Keratinocyte (primary cell): ENCODE measurements at regions not wholly inside any gene's neighbourhood (a gene's known extent, or its start where the extent isn't known, plus 50 kb on each side); places are given as distances from the start of the nearest gene placed in this dataset.

ENCODE experiments used
- DNase-seq: peaks from one replicate; pipeline ENCODE4 v3.0.0-alpha.2; 2011; ENCODE audit warnings: low read depth, missing footprints, low spot score
- FAIRE-seq: peaks from 2 replicates; lab custom pipeline; 2011; peaks lifted over from hg19 to GRCh38; lab: Jason Lieb, UNC
- H2AFZ ChIP-seq: 2 replicates; pipeline ENCODE4 v1.6.0; 2012; ENCODE audit warnings: low read length, control low read depth, inconsistent platforms; ENCODE audit not compliant: control insufficient read depth
- H3K27ac ChIP-seq: 2 replicates; pipeline ENCODE4 v1.5.1; 2011; ENCODE audit warnings: low read length; ENCODE audit not compliant: control insufficient read depth, insufficient read depth
- H3K27me3 ChIP-seq: 3 replicates; pipeline ENCODE4 v1.6.0; 2011; ENCODE audit warnings: low read length; ENCODE audit not compliant: control insufficient read depth, insufficient read depth; ENCODE audit errors: extremely low read depth
- H3K36me3 ChIP-seq, 2 experiments: 2 replicates in 1 of 2; 3 replicates in 1 of 2; pipeline ENCODE4 v1.5.1; 2011; ENCODE audit warnings: low read length in 2 of 2, mild to moderate bottlenecking in 1 of 2; ENCODE audit not compliant: control insufficient read depth in 2 of 2, insufficient read depth in 2 of 2; ENCODE audit errors: extremely low read depth in 1 of 2
- H3K4me1 ChIP-seq: 3 replicates; pipeline ENCODE4 v1.5.1; 2011; ENCODE audit warnings: low read length; ENCODE audit not compliant: control insufficient read depth, insufficient read depth; ENCODE audit errors: extremely low read depth
- H3K4me2 ChIP-seq: 3 replicates; pipeline ENCODE4 v1.6.0; 2011; ENCODE audit warnings: low read depth, low read length; ENCODE audit not compliant: control insufficient read depth, insufficient read depth; ENCODE audit errors: extremely low read depth
- H3K4me3 ChIP-seq, 3 experiments: fragments of 200-600 bp in 1 of 3; sonication (generic) in 1 of 3; 2 replicates in 2 of 3; 3 replicates in 1 of 3; pipeline ENCODE4 v1.5.1; 2011 to 2016; ENCODE audit warnings: low read length in 3 of 3, mild to moderate bottlenecking in 3 of 3, control low read depth in 2 of 3, inconsistent platforms in 1 of 3, low read depth in 1 of 3, mixed read lengths in 1 of 3, mixed run types in 1 of 3, moderate library complexity in 1 of 3; ENCODE audit not compliant: control insufficient read depth in 2 of 3, insufficient read depth in 2 of 3; ENCODE audit errors: extremely low read depth in 1 of 3
- H3K79me2 ChIP-seq: 2 replicates; pipeline ENCODE4 v1.6.0; 2012; ENCODE audit warnings: low read length; ENCODE audit not compliant: control insufficient read depth, insufficient read depth
- H3K9ac ChIP-seq: 3 replicates; pipeline ENCODE4 v1.6.0; 2011; ENCODE audit warnings: low read length; ENCODE audit not compliant: control insufficient read depth, insufficient read depth; ENCODE audit errors: extremely low read depth
- H3K9me1 ChIP-seq: 3 replicates; pipeline ENCODE4 v1.6.0; 2011; ENCODE audit warnings: low read length; ENCODE audit not compliant: control insufficient read depth, insufficient read depth; ENCODE audit errors: extremely low read depth
- H3K9me3 ChIP-seq: 2 replicates; pipeline ENCODE4 v1.5.1; 2012; ENCODE audit warnings: low read depth, low read length; ENCODE audit not compliant: control insufficient read depth
- H4K20me1 ChIP-seq: 3 replicates; pipeline ENCODE4 v1.6.0; 2011; ENCODE audit warnings: low read length; ENCODE audit not compliant: control insufficient read depth, insufficient read depth; ENCODE audit errors: extremely low read depth
- CTCF ChIP-seq, 3 experiments: IDR thresholded peaks in 1 of 3; conservative IDR thresholded peaks in 1 of 3; optimal IDR thresholded peaks in 1 of 3; 2 replicates in 2 of 3; 3 replicates in 1 of 3; pipeline versions ENCODE3 to v1.5.1; 2011; ENCODE audit warnings: low read length in 3 of 3, mild to moderate bottlenecking in 3 of 3, moderate library complexity in 2 of 3, control low read depth in 1 of 3, inconsistent platforms in 1 of 3; ENCODE audit not compliant: insufficient read depth in 2 of 3; ENCODE audit errors: extremely low read depth in 1 of 3
- EZH2 ChIP-seq: IDR thresholded peaks from one replicate; pipeline ENCODE4 v1.6.1; 2012; ENCODE audit warnings: inconsistent platforms, mild to moderate bottlenecking, low read length, moderate library complexity
- dilution Hi-C: fragments of 300-500 bp; cut with MboI; formaldehyde crosslinking; loops from one replicate; pipeline ENCODE4 v1.7.0; 2020; ENCODE audit warnings: low sequenced_read_pairs; ENCODE audit not compliant: extremely low pct_ligation_motif_present

DNA sequence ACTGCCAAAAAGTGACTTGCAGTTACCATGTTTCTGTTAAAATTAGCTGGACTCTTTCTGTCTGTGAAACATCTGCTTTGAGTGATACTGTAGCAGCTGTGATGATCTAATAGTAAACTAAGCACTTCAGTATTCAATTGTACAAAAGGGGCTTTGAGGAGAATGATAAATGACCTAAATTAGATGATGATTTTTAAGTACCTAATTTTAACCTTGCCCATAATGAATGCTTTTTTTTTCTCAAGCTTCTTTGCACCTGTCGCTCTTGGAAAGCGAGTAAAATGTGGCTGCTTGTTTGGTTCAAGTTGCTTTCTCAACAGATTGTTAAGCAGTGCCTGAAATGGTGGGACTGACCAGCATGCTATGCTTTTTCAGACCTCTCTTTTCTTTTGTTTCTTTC, 752.3 kb downstream of the EPHA3 start:
- no peaks in the 10 kb centered on the region for H3K79me2 ChIP-seq
- no peak overlapping the region for H3K4me2 ChIP-seq
- DNase-seq (no peak), FAIRE-seq (no peak)
- no peaks in the 10 kb centered on the region for H4K20me1 ChIP-seq
- H3K9ac ChIP-seq: no peak overlapping the region
- no peak overlapping the region for H3K4me3 ChIP-seq
- no peaks in the 10 kb centered on the region for H3K9me1 ChIP-seq
- no peaks in the 10 kb centered on the region for H3K9me3 ChIP-seq
- dilution Hi-C loops: no loop called here
- H3K27me3 ChIP-seq: no peaks in the 10 kb centered on the region
- H2AFZ ChIP-seq: no peak overlapping the region
- H3K36me3 ChIP-seq: no peaks in the 10 kb centered on the region
- no peak overlapping the region for H3K27ac ChIP-seq
- TF ChIP-seq CTCF (optimal IDR thresholded peaks at IDR 0.05 in 1 of 3, IDR thresholded peaks at IDR 0.05 in 1 of 3, conservative IDR thresholded peaks at IDR 0.05 in 1 of 3; ENCODE audit: extremely low read depth in 1 of 3, insufficient read depth in 2 of 3, low read length in 3 of 3) (no peak), EZH2 (no peak)
- H3K4me1 ChIP-seq: no peaks in the 10 kb centered on the region

- no peak for TF ChIP-seq CTCF (optimal IDR thresholded peaks at IDR 0.05 in 1 of 3, IDR thresholded peaks at IDR 0.05 in 1 of 3, conservative IDR thresholded peaks at IDR 0.05 in 1 of 3; ENCODE audit: extremely low read depth in 1 of 3, insufficient read depth in 2 of 3, low read length in 3 of 3)
- TF ChIP-seq EZH2: no peak
- no peaks in the 10 kb centered on the region for H3K4me1 ChIP-seq
- H3K9me1 ChIP-seq: no peaks in the 10 kb centered on the region
- FAIRE-seq (no peak), DNase-seq (no peak)
- H3K79me2 ChIP-seq: no peaks in the 10 kb centered on the region
- dilution Hi-C loops: no loop called here
- H3K27ac ChIP-seq: no peak overlapping the region
- no peaks in the 10 kb centered on the region for H4K20me1 ChIP-seq
- no peak overlapping the region for H3K4me3 ChIP-seq
- H3K27me3 ChIP-seq: no peaks in the 10 kb centered on the region
- no peak overlapping the region for H2AFZ ChIP-seq
- no peaks in the 10 kb centered on the region for H3K36me3 ChIP-seq
- H3K9ac ChIP-seq: no peak overlapping the region
- H3K4me2 ChIP-seq: no peak overlapping the region
- H3K9me3 ChIP-seq: no peaks in the 10 kb centered on the region
Measured at GRCh38 chr3:89867286-89867685, 759.9 kb downstream of the EPHA3 start.
